HG03520 (cell line): ENCODE measurements at regions not wholly inside any gene's neighbourhood (a gene's known extent, or its start where the extent isn't known, plus 50 kb on each side); places are given as distances from the start of the nearest gene placed in this dataset.
"Not testable (repeated sequence)": the region's sequence is repeated elsewhere in the genome, so short reads cannot be mapped to it uniquely, and the experiment has no call there.

Experiments
- ATAC-seq: cut with Tn5 transposase; IDR thresholded peaks from one replicate; pipeline ENCODE4 v1.9.1; 2021; ENCODE audit warnings: mild to moderate bottlenecking, moderate library complexity; ENCODE audit not compliant: unreplicated experiment

GRCh38 chr2:146477383-146477782 is 1367.4 kb upstream of the ACVR2A start:
- peak; percentile 71 for ATAC-seq

- no peak for ATAC-seq
These were observed 1376.3 kb upstream of the ACVR2A start for GRCh38 chr2:146468578-146468977.

- ATAC-seq, result no peak
These were observed 1377.4 kb upstream of the ACVR2A start for GRCh38 chr2:146467425-146467824.

- no peak for ATAC-seq
These were observed 1379.4 kb upstream of the ACVR2A start for GRCh38 chr2:146465460-146465859.

GRCh38 chr2:146461068-146461467 is 1383.8 kb upstream of the ACVR2A start:
- peak; percentile 77 for ATAC-seq

GRCh38 chr2:146458585-146458984 is 1386.2 kb upstream of the ACVR2A start:
- ATAC-seq, result no peak

- ATAC-seq, result no peak
These were observed 1387.6 kb upstream of the ACVR2A start for GRCh38 chr2:146457221-146457620.

- no peak for ATAC-seq
These were observed 1389.5 kb upstream of the ACVR2A start for GRCh38 chr2:146455325-146455724.

GRCh38 chr2:146451972-146452371 is 1392.9 kb upstream of the ACVR2A start:
- peak; percentile 77 for ATAC-seq

GRCh38 chr2:146450131-146450530 is 1394.7 kb upstream of the ACVR2A start:
- ATAC-seq, result no peak

- no peak for ATAC-seq
These were observed 1399.8 kb upstream of the ACVR2A start for GRCh38 chr2:146444987-146445386.

GRCh38 chr2:146444085-146444484 is 1400.7 kb upstream of the ACVR2A start:
- ATAC-seq, result no peak

GRCh38 chr2:146438246-146438645 is 1406.6 kb upstream of the ACVR2A start:
- ATAC-seq, result no peak

- ATAC-seq, result no peak
These were observed 1407.1 kb upstream of the ACVR2A start for GRCh38 chr2:146437712-146438111.

GRCh38 chr2:146433116-146433875 is 1411.5 kb upstream of the ACVR2A start:
- no peak for ATAC-seq

GRCh38 chr2:146429366-146429765 is 1415.5 kb upstream of the ACVR2A start:
- ATAC-seq, result no peak

GRCh38 chr2:146417942-146418341 is 1426.9 kb upstream of the ACVR2A start:
- ATAC-seq, result no peak

- ATAC-seq, result no peak
These were observed 1429.5 kb upstream of the ACVR2A start for GRCh38 chr2:146415291-146415690.

- ATAC-seq, result no peak
These were observed 1430.4 kb upstream of the ACVR2A start for GRCh38 chr2:146414456-146414855.

- no peak for ATAC-seq
These were observed 1431.7 kb upstream of the ACVR2A start for GRCh38 chr2:146413086-146413610.

- no peak for ATAC-seq
These were observed 1432.2 kb upstream of the ACVR2A start for GRCh38 chr2:146412625-146413024.

- not testable (repeated sequence) for ATAC-seq
These were observed 1439.2 kb upstream of the ACVR2A start for GRCh38 chr2:146405402-146406309.
